WTC11 (cell line): ENCODE measurements at regions not wholly inside any gene's neighbourhood (a gene's known extent, or its start where the extent isn't known, plus 50 kb on each side); places are given as distances from the start of the nearest gene placed in this dataset.

ENCODE experiments used
- CREB1 ChIP-seq: sonication (generic); formaldehyde crosslinking; IDR thresholded peaks from 2 replicates; pipeline ENCODE4 v1.8.0; 2023; ENCODE audit warnings: mild to moderate bottlenecking, missing genetic modification reagents
- CTCF ChIP-seq: fragments of 200-600 bp; IDR thresholded peaks from 2 replicates; pipeline ENCODE4 v1.8.0; 2022; ENCODE audit warnings: antibody characterized with exemption
- E2F4 ChIP-seq: sonication (generic); formaldehyde crosslinking; IDR thresholded peaks from 2 replicates; pipeline ENCODE4 v1.8.1; 2022; ENCODE audit warnings: low read depth, mild to moderate bottlenecking, moderate library complexity, missing genetic modification reagents, borderline replicate concordance
- E2F5 ChIP-seq: sonication (generic); formaldehyde crosslinking; IDR thresholded peaks from 2 replicates; pipeline ENCODE4 v1.8.1; 2022; ENCODE audit warnings: mild to moderate bottlenecking, moderate library complexity, missing genetic modification reagents
- ETV6 ChIP-seq: sonication (generic); formaldehyde crosslinking; IDR thresholded peaks from 2 replicates; pipeline ENCODE4 v1.8.1; 2022; ENCODE audit warnings: mild to moderate bottlenecking, missing genetic modification reagents
- FOXJ3 ChIP-seq: sonication (generic); formaldehyde crosslinking; IDR thresholded peaks from 2 replicates; pipeline ENCODE4 v1.9.0; 2021; ENCODE audit warnings: missing genetic modification reagents, mild to moderate bottlenecking, borderline replicate concordance
- GABPB1 ChIP-seq: sonication (generic); formaldehyde crosslinking; IDR thresholded peaks from 2 replicates; pipeline ENCODE4 v1.8.1; 2023; ENCODE audit warnings: mild to moderate bottlenecking, missing genetic modification reagents
- HMGXB4 ChIP-seq: sonication (generic); formaldehyde crosslinking; IDR thresholded peaks from 2 replicates; pipeline ENCODE4 v1.8.1; 2023; ENCODE audit warnings: mild to moderate bottlenecking, moderate library complexity, missing genetic modification reagents
- JUN ChIP-seq: sonication (generic); formaldehyde crosslinking; IDR thresholded peaks from 2 replicates; pipeline ENCODE4 v1.8.0; 2023; ENCODE audit warnings: mild to moderate bottlenecking, missing genetic modification reagents
- MAX ChIP-seq: sonication (generic); formaldehyde crosslinking; IDR thresholded peaks from 2 replicates; pipeline ENCODE4 v1.8.0; 2022; ENCODE audit warnings: mild to moderate bottlenecking, missing genetic modification reagents
- MLX ChIP-seq: sonication (generic); formaldehyde crosslinking; IDR thresholded peaks from 2 replicates; pipeline ENCODE4 v1.8.1; 2023; ENCODE audit warnings: mild to moderate bottlenecking, missing genetic modification reagents, moderate library complexity
- MYBL2 ChIP-seq: sonication (generic); formaldehyde crosslinking; IDR thresholded peaks from 2 replicates; pipeline ENCODE4 v1.8.1; 2023; ENCODE audit warnings: mild to moderate bottlenecking, moderate library complexity, missing genetic modification reagents
- USF2 ChIP-seq: sonication (generic); formaldehyde crosslinking; IDR thresholded peaks from 2 replicates; pipeline ENCODE4 v1.8.1; 2023; ENCODE audit warnings: mild to moderate bottlenecking, missing genetic modification reagents, moderate library complexity
- ZNF263 ChIP-seq: sonication (generic); formaldehyde crosslinking; IDR thresholded peaks from 2 replicates; pipeline ENCODE4 v1.8.1; 2022; ENCODE audit warnings: low read depth, mild to moderate bottlenecking, moderate library complexity, missing genetic modification reagents

GRCh38 chr3:132892956-132893355 is 145.2 kb upstream of the TMEM108 start:
- TF ChIP-seq MLX (CRISPR knock-in tag) (no peak), USF2 (no peak), MAX (CRISPR knock-in tag) (no peak), ZNF263 (CRISPR knock-in tag) (no peak), CTCF (no peak), ETV6 (no peak), GABPB1 (no peak), CREB1 (CRISPR knock-in tag) (no peak), E2F4 (CRISPR knock-in tag) (no peak), JUN (no peak), E2F5 (CRISPR knock-in tag) (no peak), FOXJ3 (CRISPR knock-in tag) (no peak), MYBL2 (no peak), HMGXB4 (no peak)
